GM21619 (cell line): ENCODE measurements at regions not wholly inside any gene's neighbourhood (a gene's known extent, or its start where the extent isn't known, plus 50 kb on each side); places are given as distances from the start of the nearest gene placed in this dataset.
"Not testable (repeated sequence)": the region's sequence is repeated elsewhere in the genome, so short reads cannot be mapped to it uniquely, and the experiment has no call there.

Source experiments
- ATAC-seq: cut with Tn5 transposase; IDR thresholded peaks from one replicate; pipeline ENCODE4 v1.9.1; 2021; ENCODE audit not compliant: unreplicated experiment

DNA sequence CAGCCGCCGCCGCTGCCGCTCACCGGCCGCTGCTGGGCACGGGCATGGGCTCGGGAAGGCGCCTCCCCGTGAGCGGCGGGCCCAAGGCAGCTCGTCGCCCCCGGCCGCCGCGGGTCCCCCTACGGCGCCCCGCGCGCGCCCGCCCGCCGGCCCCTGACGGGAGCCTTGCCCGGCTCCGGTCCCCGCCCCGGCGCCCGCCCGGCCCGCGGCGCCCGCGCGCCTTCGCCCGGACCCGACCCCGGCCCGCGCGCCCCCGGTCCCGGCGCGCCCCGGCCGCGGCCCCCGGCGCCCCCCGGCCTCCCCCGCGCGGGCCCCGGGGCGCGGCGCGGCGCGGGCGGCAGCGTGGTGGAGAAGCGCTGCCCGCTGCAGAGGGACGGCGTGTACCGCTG, 177.7 kb downstream of the OR4M2 start:
- no peak for ATAC-seq

DNA sequence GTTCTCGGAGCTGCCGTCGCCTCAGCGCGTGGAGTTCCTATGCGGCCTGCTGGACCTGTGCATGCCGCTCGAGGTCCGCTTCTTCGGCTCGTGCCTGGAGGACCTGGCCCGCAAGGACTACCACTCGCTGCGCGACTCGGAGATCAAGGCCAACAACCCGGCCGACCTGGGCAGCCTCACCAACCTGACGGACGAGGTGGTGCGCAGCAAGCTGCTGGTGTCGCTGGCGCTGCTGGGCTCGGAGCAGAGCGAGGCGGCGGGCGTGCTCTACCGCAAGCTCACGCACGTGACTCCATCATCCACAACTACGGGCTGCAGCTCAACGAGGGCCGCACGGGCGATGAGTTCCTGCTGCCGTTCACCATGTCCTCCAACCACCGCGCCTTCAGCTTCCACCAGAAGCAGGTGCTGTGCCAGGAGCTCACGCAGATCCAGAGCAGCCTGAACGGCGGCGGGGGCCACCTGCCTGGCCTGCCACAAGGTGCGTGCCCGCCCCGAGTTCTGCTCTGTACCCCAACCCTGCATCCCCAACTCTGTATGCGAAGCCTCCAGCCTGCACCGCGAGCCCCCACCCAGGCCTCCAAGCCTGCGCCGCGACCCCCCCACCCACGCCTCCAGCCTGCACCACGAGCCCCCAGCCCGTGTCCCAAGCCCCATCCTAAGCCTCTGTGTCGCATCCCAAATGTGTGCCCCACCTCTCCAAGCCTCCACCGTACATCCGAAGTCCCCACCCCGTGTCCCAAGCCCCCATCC, 178.2 kb downstream of the OR4M2 start:
- ATAC-seq, result no peak

DNA sequence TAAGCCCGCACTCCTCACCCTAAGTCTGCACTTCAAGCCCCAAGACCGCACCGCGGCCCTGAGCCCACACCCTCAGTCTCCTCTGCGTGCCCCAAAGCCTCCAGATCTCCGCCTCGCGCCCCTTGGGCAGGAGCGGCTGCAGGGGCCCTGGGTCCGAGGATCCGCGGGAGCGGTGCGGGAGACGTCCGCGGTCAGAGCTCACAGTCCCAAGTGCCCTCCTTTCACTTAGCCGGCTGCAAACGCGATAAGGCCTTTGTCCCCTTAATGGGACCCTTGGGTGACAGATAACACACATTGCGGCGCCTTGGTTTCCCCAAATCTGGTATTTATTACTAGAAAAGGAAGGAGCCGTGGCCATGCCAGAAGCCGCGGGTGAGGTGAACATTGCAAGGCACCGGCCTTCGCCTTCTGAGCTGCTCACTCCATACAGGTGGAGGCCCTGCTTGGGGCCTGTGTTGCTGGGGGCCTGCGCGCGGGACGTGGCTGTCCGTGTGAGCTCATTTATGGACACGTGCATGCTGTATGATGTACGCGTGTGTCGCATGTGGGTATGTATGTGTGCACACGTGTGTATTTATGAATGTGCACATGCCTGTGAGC, 178.9 kb downstream of the OR4M2 start:
- ATAC-seq, result not testable (repeated sequence)

DNA sequence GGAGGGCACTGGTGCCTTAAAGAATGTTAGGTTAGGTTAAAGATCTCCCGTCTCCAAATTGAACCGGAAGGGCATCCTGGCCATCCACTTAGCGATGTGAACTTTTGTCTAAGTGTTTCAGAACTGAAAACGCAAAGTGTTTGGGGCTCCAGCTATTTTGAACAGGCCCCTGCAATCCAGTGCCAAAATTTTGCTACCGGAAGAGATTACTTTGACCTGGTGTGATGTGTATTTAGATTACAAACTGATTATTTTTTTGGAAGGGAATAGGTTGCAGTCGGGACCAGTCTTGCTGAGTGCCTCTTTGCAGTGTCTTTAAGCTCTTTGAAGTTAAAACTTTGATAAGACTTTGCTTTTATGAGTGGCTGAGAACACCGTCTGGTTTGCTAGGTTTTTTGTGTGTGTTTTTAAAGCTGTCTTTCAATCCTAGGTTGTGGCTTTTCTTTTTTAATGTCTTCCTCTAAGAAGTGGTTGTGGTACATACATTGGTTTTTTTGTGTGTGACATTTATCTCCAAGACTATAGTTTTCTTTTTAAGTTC, 179.6 kb downstream of the OR4M2 start:
- no peak for ATAC-seq

DNA sequence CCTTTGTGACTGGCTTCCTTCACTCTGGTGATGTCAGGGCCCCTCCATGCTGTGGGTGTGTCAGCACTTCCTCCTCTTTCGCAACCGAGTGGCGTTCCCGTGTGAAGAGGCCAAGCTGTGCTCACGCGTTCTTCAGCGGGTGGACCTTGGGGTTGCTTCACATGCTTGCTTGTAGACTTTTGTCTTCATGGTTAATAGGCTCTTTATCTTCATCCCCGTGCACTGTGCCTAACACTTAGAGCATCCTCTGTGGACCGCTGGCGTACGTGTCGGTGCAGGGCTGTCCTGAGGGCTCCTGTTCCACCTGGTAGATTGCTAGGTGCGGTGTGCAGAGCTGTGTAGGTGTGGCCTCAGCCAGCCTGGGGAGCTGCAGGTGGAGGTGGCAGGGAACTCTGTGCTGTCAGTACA, 182.3 kb downstream of the OR4M2 start:
- no peak for ATAC-seq

DNA sequence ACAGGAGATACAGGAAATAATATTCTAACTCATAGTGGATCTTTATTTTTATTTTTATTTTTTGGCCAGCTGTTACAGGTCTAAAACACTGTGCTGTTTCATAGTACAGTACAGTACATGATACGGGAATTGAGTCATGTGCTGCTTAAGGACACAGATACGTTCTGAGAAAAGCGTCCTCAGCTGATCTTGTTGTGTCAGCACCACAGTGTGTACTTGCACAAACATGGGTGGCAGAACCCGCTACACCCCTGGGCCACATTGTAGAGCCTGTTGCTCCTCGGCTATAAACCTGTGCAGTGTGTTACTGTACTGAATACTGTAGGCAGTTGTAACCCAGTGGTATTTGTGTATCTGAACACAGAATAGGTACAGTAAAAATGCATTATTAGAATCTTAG, 183.4 kb downstream of the OR4M2 start:
- ATAC-seq, result no peak

DNA sequence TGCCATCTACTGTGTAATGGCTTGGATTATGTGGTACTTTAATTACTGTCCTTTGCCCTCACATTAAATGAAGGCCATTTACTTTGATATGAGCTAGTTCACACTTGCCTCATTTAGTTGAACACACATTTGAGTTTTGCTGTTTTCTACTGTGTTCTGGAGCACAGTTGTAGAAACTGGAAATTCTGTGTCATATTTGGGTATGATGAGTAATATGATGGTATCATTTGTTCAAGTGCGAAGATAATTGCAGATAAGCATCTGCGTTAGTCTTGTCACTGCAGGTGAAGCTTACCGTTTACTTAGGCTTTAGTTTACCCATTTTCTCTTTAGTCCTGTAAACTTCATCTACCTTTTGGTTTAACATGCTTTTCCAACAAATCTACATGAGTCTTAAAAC, 183.9 kb downstream of the OR4M2 start:
- not testable (repeated sequence) for ATAC-seq

DNA sequence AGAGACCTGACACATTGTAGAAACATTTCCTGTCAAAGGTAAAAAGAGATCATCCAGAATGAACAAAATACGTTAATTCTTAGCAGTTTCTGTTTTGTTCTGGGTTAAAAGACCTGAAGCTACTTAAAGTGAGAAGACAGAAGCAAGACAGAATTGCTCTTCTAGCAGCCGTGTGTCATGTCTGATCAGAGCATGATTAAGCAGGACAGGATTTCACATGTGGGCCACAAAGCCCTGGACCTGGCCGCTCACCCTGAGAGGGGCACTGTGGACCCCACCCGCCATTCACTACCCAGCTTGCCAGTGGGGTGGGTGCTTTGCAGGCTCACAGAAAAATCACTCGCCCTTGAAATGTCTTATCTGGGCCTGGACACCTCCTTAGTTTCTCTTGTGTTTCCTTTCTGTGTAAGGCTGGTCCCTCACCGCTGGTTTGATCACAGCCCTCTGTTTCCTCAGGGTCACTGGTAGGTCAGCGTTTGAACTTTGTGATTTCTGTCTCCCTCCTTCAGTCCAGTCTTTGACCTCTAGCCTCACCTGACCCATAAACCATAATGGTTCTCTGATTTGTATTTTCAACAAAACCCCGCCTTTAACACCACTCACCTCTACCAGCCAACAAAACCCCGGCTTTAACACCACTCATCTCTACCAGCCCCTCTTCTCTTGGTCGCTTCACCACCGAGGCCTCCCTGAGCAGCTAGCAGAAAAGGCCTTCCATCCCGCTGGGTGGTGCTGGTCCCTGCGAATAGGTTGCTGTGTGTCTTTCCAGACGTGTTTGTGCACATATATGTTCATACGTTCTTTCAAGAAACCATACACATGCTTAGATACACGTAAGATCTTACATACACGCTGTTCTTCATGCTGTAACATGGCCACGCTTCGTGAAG, 185.0 kb downstream of the OR4M2 start:
- ATAC-seq, result no peak

DNA sequence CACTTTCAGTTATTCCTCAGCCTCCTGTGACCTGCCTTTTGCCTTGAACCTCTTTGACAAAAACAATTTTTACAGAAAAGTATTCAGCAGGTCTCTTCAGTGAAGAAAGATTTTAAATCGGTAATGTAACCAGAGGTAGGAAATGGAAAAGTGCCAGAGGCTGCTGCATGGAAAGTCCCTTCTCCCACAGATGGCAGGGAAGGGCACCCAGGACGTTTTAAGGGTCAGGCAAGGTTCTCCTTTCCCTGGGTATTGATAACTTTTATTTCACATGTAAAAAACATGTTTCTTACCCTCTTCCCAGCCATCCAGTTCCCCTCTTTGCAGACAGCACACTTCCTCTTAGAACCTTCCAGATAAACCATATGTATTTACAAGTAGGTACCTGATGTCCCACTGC, 185.6 kb downstream of the OR4M2 start:
- ATAC-seq, result no peak

DNA sequence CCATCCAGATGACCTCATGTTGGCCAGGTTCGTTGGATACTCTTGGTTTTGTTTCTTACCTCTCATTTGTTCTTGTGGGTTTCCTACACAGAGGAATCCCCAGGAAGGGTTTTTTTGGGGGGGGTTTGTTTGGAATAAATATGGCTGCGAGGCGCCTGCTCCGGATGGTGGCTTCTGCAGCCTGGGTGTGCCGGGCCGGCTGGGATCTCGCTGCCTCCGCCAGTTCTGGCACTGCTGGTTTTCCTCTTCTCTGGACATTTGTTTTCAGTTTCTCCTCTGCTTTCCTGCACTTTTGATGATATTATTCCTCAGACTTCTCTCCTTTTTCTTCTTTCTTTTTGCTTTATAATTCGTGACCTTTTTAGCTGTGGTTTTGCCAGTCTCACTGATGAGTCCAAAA, 187.4 kb downstream of the OR4M2 start:
- ATAC-seq, result no peak

DNA sequence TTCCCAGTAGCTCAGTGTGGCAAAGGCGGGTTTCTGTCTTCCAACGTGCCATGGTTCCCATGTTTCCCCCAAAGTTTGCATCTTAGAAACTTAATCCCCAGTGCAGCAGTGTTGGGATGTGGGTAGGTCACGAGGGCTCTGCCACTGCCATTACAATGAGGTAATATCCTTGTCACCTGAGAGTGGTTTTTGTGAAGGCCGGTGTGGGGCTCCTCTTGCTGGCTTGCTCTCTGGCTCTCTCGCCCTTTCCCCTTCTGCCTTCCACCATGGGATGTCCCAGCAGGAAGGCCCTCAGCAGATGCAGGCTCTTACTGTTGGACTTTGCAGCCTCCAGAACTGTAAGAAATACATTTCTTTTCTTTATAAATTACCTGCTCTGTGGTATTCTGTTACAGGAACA, 187.9 kb downstream of the OR4M2 start:
- ATAC-seq, result not testable (repeated sequence)

DNA sequence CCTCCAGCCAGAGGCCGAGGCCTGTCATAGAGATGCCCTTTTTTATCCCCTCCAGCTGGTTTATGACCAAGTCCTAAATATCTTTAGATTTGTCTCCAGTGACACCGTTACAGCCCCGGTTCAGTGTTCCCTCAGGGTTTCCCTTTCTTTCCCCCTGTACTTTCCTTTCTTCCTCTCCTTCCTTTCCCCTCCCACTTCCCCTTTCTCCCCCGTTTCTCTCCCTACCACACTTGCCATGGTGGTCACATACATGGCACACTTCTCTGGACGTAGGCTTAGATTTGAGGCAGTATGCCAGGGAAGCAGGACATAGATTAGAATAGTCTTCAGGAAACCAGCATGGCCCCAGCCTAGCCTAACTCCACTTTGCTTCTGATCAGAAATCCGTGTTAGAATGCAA, 188.3 kb downstream of the OR4M2 start:
- not testable (repeated sequence) for ATAC-seq

DNA sequence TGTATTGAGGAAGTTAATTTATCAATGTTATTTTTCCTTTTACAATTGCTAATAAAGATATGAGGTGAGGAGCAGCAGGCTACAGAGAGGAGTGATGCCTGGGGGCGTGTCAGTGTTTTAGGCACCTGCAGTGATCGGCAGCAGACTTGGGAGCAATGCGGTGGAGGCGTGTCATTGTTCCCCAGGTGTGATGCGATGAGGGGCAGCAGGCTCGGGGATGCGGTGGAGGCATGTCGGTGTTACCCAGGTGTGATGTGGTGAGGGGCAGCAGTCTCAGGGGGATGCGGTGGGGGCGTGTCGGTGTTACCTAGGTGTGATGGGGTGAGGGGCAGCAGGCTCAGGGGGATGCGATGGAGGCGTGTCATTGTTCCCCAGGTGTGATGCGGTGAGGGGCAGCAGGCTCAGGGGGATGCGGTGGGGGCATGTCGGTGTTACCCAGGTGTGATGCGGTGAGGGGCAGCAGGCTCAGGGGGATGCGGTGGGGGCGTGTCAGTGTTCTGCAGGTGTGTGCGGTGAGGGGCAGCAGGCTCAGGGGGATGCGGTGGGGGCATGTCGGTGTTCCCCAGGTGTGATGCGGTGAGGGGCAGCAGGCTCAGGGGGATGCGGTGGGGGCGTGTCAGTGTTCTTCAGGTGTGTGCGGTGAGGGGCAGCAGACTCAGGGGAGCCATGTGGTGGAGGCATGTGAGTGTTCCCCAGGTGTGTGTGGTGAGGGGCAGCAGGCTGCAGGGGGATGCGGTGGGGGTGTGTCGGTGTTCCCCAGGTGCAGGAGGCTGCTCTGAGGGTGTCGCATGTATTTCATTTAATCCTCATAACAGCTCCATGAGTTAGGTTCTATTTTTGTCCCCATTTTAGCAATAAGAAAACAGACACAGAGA, 186.2 kb upstream of the GOLGA6L22 start:
- ATAC-seq, result not testable (repeated sequence)

DNA sequence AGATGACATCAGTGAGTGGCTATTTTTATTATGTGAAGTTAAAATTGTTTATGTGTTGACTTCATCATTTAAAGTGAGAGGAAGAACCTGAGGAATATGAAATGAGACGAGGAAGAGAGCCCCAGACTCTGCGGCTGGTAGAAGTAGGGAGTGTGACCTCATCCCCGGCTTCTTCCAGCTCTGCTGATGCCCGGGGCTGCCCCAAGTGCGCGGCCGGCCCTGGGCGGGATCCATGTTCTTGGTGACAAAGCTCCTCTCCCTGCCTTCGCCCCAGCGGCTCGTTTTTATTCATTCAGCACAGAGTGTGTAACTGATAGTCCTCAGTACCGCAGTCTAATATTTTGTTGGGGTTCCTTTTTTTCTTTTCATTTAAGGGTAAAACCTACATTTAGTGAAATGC, 185.5 kb upstream of the GOLGA6L22 start:
- not testable (repeated sequence) for ATAC-seq

DNA sequence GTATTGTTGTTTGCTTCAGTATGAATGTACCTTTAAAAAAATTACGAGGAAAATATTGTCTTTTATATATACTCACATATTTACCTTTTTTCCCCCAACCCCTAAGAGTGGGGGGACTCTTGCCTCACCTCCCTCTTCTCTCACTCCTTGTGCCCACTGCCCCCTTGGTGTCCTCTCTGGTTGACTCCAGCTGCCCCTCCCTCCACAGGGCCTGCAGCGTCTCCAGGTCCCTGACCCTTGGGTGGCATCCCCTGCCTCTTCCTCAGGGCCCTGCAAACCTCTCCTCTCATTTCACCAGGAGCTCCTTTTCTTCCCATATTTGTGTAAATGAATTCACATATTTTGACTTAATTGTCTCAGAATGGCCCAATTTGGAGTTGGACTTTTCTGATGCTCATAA, 184.3 kb upstream of the GOLGA6L22 start:
- ATAC-seq, result not testable (repeated sequence)

DNA sequence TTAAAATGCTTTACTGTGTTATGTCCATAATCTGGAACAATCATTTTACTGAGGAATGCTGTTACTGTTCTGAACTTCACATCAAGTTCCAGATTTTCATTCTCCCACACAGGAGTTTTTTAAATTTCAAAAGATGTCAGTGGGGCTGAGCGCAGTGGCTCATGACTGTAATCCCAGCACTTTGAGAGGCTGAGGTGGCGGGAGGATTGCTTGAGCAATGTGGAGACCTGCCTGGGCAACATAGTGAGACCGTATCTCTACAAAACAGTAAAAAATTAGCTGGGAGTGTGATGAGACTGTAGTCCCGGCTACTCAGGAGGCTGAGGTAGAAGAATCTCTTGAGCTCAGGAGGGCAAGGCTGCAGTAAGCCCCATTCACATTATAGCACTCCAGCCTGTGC, 177.9 kb upstream of the GOLGA6L22 start:
- ATAC-seq, result not testable (repeated sequence)

DNA sequence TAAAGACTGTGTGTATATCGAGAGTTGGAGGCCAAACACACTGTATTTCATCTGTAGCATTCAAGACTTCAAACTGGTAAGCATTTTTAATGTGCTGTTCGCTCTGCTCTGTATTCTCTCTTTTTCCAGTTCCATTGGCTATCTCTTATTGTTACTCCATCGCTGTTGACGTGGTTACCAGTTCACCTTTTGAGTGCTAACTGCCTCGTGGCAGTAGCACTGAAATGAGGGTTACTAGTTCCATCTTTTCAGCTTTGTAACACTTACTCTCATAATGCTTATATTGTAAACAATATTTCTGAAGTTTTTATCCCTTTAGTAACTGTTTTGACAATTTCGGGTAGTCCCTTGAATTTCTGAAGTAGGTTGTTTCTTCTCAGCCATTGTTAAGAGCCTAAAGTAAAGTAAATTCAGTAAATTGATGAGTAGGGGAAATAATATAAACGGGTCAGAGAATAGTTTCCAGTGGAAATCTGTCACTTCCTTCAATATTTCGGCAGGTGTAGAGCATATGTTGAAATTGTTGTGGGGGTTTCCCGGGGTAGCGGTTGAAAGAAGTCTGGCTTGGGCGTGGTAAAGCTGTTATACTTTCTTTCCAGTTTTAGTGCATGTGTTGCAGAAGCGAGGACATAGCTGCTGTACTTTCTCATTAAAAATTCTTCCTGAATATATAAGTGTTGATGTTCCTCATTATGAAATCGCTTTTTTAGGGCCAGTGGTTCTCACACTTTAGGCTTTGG, 175.7 kb upstream of the GOLGA6L22 start:
- ATAC-seq, result not testable (repeated sequence)

DNA sequence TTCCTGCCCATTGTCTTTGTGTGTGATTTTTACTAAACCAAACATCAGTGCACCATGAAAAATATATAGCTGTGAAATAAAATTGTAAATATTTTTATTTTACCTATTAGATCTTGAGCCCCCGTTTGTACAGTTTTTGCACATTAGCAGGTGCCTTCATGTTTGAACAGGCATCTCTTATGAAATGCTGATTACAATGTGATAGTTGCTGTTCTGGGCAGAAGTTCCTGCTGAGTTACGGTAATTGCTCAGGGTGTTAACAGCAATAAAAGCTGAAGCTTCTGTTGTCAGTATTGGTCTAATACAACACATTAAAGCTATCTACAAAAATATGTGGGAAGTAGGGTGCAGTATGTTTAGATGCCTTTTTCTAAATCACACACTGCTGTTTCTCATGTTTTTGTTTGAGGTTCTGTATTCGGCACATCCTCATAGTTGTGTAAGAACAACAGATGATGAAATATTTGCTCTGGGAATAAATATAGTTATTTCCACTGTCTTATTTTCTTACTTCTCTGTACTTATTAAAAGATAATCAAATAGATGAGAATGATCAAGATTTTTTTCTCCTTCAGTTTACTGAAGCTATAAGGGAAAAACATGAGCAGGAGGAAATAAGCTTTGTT, 173.8 kb upstream of the GOLGA6L22 start:
- ATAC-seq, result not testable (repeated sequence)

DNA sequence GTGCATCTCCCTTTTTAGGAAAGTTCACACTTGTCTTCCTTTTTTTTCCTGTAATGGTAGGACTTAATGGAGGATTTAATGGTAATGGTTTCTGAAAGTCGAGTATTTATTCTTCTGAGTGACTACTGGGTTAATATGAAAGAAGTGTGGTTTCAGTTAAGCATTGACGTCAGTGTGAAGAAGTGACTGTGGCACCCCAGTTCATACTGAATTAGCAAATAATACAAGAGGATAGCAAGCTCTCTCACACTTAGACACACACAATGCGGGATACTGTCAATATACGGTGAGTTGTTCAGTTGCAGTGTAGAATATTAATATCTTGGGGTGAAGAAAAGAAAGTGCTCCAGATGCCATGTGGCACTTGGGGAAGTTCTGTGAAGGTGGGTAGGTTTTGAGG, 167.6 kb upstream of the GOLGA6L22 start:
- not testable (repeated sequence) for ATAC-seq
